ENCODE measurements at regions not wholly inside any gene's neighbourhood (a gene's known extent, or its start where the extent isn't known, plus 50 kb on each side); places are given as distances from the start of the nearest gene placed in this dataset.

DNA sequence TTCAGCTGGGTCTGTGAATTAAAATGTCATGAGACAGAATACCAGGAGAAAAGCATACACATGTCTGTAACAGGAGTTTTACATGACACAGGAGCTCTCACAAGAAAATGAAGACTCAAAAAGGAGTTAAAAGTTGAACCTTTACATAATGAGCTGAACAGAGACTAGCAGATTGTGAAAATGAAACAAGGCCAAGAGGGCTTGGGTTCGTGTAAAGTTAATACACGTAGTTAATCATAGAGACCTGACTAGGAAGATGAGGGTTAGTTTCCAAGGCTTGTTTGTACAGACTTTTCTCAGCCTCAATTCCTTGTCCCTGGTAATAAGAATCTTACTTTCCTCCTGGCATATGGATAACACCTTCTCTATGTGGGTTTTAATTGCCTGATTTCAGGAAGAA, 1294.0 kb downstream of the MAT2B start:
- no peak for TF ChIP-seq POLR2AphosphoS5 (IDR thresholded peaks at IDR 0.05; ENCODE audit: borderline replicate concordance, low read depth, low read length)
- TF ChIP-seq EZH2 (IDR thresholded peaks at IDR 0.05): no peak
- no peak for TF ChIP-seq FOXP2 (optimal IDR thresholded peaks at IDR 0.05; ENCODE audit: control extremely low read depth, extremely low read length, insufficient read depth)
